ENCODE measurements at regions not wholly inside any gene's neighbourhood (a gene's known extent, or its start where the extent isn't known, plus 50 kb on each side); places are given as distances from the start of the nearest gene placed in this dataset.

- ChIA-PET POLR2A (no interaction called here), CTCF (no interaction called here)
- TF ChIP-seq LEF1 (IDR thresholded peaks at IDR 0.05; ENCODE audit: borderline replicate concordance) (no peak), SUZ12 (IDR thresholded peaks at IDR 0.05) (no peak), CTBP1 (IDR thresholded peaks at IDR 0.05; ENCODE audit: borderline replicate concordance) (no peak), HDGF (IDR thresholded peaks at IDR 0.05; ENCODE audit: borderline replicate concordance) (no peak), FOXK2 (IDR thresholded peaks at IDR 0.05) (no peak), FOXM1 (IDR thresholded peaks at IDR 0.05; ENCODE audit: borderline replicate concordance) (no peak), L3MBTL2 (conservative IDR thresholded peaks at IDR 0.05) (no peak), TARDBP (IDR thresholded peaks at IDR 0.05) (no peak), ZNF384 (IDR thresholded peaks at IDR 0.05) (no peak), PKNOX1 (IDR thresholded peaks at IDR 0.05) (no peak), ELF4 (IDR thresholded peaks at IDR 0.05) (no peak), BHLHE40 (IDR thresholded peaks at IDR 0.05; ENCODE audit: borderline replicate concordance) (no peak), NFRKB (IDR thresholded peaks at IDR 0.05) (no peak), FOXA1 (IDR thresholded peaks at IDR 0.05) (no peak), ARNT (IDR thresholded peaks at IDR 0.05) (no peak)
- DNase-seq (ENCODE audit: extremely low spot score), result no peak
Measured at GRCh38 chr5:5017827-5018577, 122.1 kb upstream of the ADAMTS16 start.

DNA sequence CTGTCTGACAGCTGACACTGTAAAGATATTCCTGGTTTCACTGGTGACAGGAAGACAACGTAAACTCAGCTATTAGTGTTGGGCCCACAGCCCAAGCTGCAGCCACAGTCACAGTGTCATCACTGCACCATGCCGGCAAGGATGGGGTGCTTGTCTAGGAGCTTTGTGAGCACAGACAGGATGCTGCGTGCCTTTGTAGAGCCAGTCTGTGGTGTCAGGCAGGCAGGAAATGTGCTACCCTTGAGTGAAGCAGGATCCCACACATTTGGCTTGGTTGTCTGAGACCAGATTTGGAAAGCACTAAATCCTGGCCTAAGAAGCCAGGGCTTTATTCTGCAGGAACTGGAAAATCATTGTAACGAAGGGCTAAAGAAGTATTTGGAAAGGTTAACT is 121.6 kb upstream of the ADAMTS16 start:
- TF ChIP-seq L3MBTL2 (conservative IDR thresholded peaks at IDR 0.05) (no peak), LEF1 (IDR thresholded peaks at IDR 0.05; ENCODE audit: borderline replicate concordance) (no peak), TARDBP (IDR thresholded peaks at IDR 0.05) (no peak), ELF4 (IDR thresholded peaks at IDR 0.05) (no peak), FOXM1 (IDR thresholded peaks at IDR 0.05; ENCODE audit: borderline replicate concordance) (no peak), NFRKB (IDR thresholded peaks at IDR 0.05) (no peak), SP1 (IDR thresholded peaks at IDR 0.05) (no peak), FOXA1 (IDR thresholded peaks at IDR 0.05) (no peak), ZNF384 (IDR thresholded peaks at IDR 0.05) (no peak), PKNOX1 (IDR thresholded peaks at IDR 0.05) (no peak), CTBP1 (IDR thresholded peaks at IDR 0.05; ENCODE audit: borderline replicate concordance) (no peak), FOXK2 (IDR thresholded peaks at IDR 0.05) (no peak), BHLHE40 (IDR thresholded peaks at IDR 0.05; ENCODE audit: borderline replicate concordance) (no peak), SUZ12 (IDR thresholded peaks at IDR 0.05) (no peak), ARNT (IDR thresholded peaks at IDR 0.05) (no peak), HDGF (IDR thresholded peaks at IDR 0.05; ENCODE audit: borderline replicate concordance) (no peak)
- ChIA-PET POLR2A (no interaction called here), CTCF (no interaction called here)
- no peak for DNase-seq (ENCODE audit: extremely low spot score)

DNA sequence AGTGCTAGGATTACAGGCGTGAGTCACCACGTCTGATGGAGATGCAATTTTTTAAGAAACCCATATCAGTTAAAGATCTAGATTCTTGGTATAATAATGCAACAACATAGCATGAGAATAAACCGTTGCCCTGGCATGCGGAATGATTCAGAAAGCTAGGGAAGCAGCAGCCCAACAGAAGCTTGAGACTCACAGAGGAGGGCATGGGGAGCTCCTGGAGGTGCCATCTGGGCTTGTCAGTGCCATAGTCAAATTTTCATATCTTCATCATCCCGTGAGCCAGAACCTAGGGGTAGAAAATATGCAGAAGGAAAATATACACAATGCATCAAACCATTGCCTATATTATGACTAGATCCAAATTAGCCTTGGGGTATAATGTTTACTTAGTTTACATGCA is 118.7 kb upstream of the ADAMTS16 start:
- POLR2A ChIA-PET, result no interaction called here
- TF ChIP-seq L3MBTL2 (conservative IDR thresholded peaks at IDR 0.05) (no peak), NFRKB (IDR thresholded peaks at IDR 0.05) (no peak), ELF4 (IDR thresholded peaks at IDR 0.05) (no peak), SUZ12 (IDR thresholded peaks at IDR 0.05) (no peak), ZNF384 (IDR thresholded peaks at IDR 0.05) (no peak), FOXK2 (IDR thresholded peaks at IDR 0.05) (no peak), HDGF (IDR thresholded peaks at IDR 0.05; ENCODE audit: borderline replicate concordance) (no peak), CTBP1 (IDR thresholded peaks at IDR 0.05; ENCODE audit: borderline replicate concordance) (no peak), LEF1 (IDR thresholded peaks at IDR 0.05; ENCODE audit: borderline replicate concordance) (no peak), TARDBP (IDR thresholded peaks at IDR 0.05) (no peak), PKNOX1 (IDR thresholded peaks at IDR 0.05) (no peak), ARNT (IDR thresholded peaks at IDR 0.05) (no peak), FOXA1 (IDR thresholded peaks at IDR 0.05) (no peak), BHLHE40 (IDR thresholded peaks at IDR 0.05; ENCODE audit: borderline replicate concordance) (no peak), SP1 (IDR thresholded peaks at IDR 0.05) (no peak), FOXM1 (IDR thresholded peaks at IDR 0.05; ENCODE audit: borderline replicate concordance) (no peak)
- CTCF ChIA-PET, result no interaction called here
- no peak for DNase-seq (ENCODE audit: extremely low spot score)

GRCh38 chr5:5025098-5025773 is 114.9 kb upstream of the ADAMTS16 start:
- POLR2A ChIA-PET, result no interaction called here
- no peak for DNase-seq (ENCODE audit: extremely low spot score)
- no peak for TF ChIP-seq CTBP1 (IDR thresholded peaks at IDR 0.05; ENCODE audit: borderline replicate concordance)
- no peak for TF ChIP-seq ELF4 (IDR thresholded peaks at IDR 0.05)
- TF ChIP-seq NFRKB (IDR thresholded peaks at IDR 0.05), result no peak
- no peak for TF ChIP-seq HDGF (IDR thresholded peaks at IDR 0.05; ENCODE audit: borderline replicate concordance)
- TF ChIP-seq SUZ12 (IDR thresholded peaks at IDR 0.05), result no peak
- no peak for TF ChIP-seq ARNT (IDR thresholded peaks at IDR 0.05)
- no peak for TF ChIP-seq BHLHE40 (IDR thresholded peaks at IDR 0.05; ENCODE audit: borderline replicate concordance)
- no peak for TF ChIP-seq PKNOX1 (IDR thresholded peaks at IDR 0.05)
- CTCF ChIA-PET, result no interaction called here

DNA sequence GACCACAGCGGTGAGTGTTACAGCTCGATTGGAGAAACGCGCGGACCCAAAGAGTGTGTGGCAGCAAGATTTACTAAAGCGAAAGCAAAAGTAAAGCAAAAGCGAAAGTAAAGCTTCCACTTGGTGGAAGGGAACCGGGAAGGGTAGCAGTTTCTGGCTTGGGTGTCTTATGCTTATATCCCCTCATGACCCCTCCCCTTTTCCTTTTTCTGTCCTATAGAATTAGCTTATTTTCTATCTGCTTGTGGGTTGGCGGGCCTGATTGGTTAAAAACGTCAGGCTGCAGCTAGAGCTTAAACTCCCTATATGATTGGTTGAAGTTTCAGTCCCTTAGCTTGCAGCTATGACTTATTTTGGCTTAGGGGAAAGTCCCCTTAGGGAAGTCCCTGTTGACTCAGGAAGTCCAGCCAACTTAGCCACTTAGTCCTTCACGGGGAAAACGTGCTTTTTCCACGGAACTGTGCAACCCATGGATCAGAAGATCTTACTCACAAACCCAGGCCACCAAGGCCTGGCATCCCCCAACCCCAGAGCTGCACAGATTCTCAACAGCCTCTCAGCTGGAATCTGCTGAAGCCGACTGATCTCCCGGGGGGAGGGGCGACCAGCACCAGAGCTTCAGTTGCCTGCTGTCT is 114.2 kb upstream of the ADAMTS16 start:
- DNase-seq (ENCODE audit: extremely low spot score), result no peak
- POLR2A ChIA-PET, result no interaction called here
- TF ChIP-seq BHLHE40 (IDR thresholded peaks at IDR 0.05; ENCODE audit: borderline replicate concordance), result no peak
- TF ChIP-seq LEF1 (IDR thresholded peaks at IDR 0.05; ENCODE audit: borderline replicate concordance), result no peak
- TF ChIP-seq TARDBP (IDR thresholded peaks at IDR 0.05), result no peak
- no peak for TF ChIP-seq FOXK2 (IDR thresholded peaks at IDR 0.05)
- TF ChIP-seq ELF4 (IDR thresholded peaks at IDR 0.05), result no peak
- TF ChIP-seq SP1 (IDR thresholded peaks at IDR 0.05), result no peak
- TF ChIP-seq HDGF (IDR thresholded peaks at IDR 0.05; ENCODE audit: borderline replicate concordance), result no peak
- no peak for TF ChIP-seq ARNT (IDR thresholded peaks at IDR 0.05)
- TF ChIP-seq ZNF384 (IDR thresholded peaks at IDR 0.05), result no peak
- TF ChIP-seq FOXA1 (IDR thresholded peaks at IDR 0.05), result no peak
- TF ChIP-seq FOXM1 (IDR thresholded peaks at IDR 0.05; ENCODE audit: borderline replicate concordance), result no peak
- TF ChIP-seq NFRKB (IDR thresholded peaks at IDR 0.05), result no peak
- no peak for TF ChIP-seq L3MBTL2 (conservative IDR thresholded peaks at IDR 0.05)
- no peak for TF ChIP-seq SUZ12 (IDR thresholded peaks at IDR 0.05)
- TF ChIP-seq PKNOX1 (IDR thresholded peaks at IDR 0.05), result no peak
- TF ChIP-seq CTBP1 (IDR thresholded peaks at IDR 0.05; ENCODE audit: borderline replicate concordance), result no peak
- CTCF ChIA-PET, result no interaction called here

All from HEK293T (cell line).